ENCODE measurements at regions not wholly inside any gene's neighbourhood (a gene's known extent, or its start where the extent isn't known, plus 50 kb on each side); places are given as distances from the start of the nearest gene placed in this dataset.

- no peak for DNase-seq
Measured at GRCh38 chr6:105600336-105601260, 197.7 kb upstream of the PREP start.

GRCh38 chr6:105598264-105598663 is 195.4 kb upstream of the PREP start:
- no peak for DNase-seq

GRCh38 chr6:105596284-105596755 is 193.4 kb upstream of the PREP start:
- DNase-seq: no peak

- no peak for DNase-seq
Measured at GRCh38 chr6:105595829-105596228, 192.9 kb upstream of the PREP start.

GRCh38 chr6:105594821-105595220 is 191.9 kb upstream of the PREP start:
- no peak for DNase-seq

GRCh38 chr6:105593805-105594671 is 191.2 kb upstream of the PREP start:
- no peak for DNase-seq

GRCh38 chr6:105593056-105593690 is 190.3 kb upstream of the PREP start:
- DNase-seq: no peak

GRCh38 chr6:105592329-105592728 is 189.4 kb upstream of the PREP start:
- DNase-seq: no peak

- DNase-seq: no peak
Measured at GRCh38 chr6:105591053-105591452, 188.2 kb upstream of the PREP start.

GRCh38 chr6:105588123-105588710 is 185.3 kb upstream of the PREP start:
- DNase-seq: no peak

GRCh38 chr6:105587349-105588122 is 184.7 kb upstream of the PREP start:
- no peak for DNase-seq

GRCh38 chr6:105578179-105578707 is 175.4 kb upstream of the PREP start:
- no peak for DNase-seq

GRCh38 chr6:105573556-105573955 is 170.7 kb upstream of the PREP start:
- DNase-seq: no peak

- DNase-seq: no peak
Measured at GRCh38 chr6:105573138-105573537, 170.3 kb upstream of the PREP start.

- no peak for DNase-seq
Measured at GRCh38 chr6:105570416-105570815, 167.5 kb upstream of the PREP start.

- no peak for DNase-seq
Measured at GRCh38 chr6:105569706-105570105, 166.8 kb upstream of the PREP start.

- no peak for DNase-seq
Measured at GRCh38 chr6:105568751-105569150, 165.9 kb upstream of the PREP start.

- no peak for DNase-seq
Measured at GRCh38 chr6:105568142-105568541, 165.3 kb upstream of the PREP start.

- no peak for DNase-seq
Measured at GRCh38 chr6:105567140-105567539, 164.3 kb upstream of the PREP start.

- DNase-seq: no peak
Measured at GRCh38 chr6:105566503-105566902, 163.6 kb upstream of the PREP start.

- DNase-seq: no peak
Measured at GRCh38 chr6:105564121-105564902, 161.4 kb upstream of the PREP start.
